ENCODE measurements at regions not wholly inside any gene's neighbourhood (a gene's known extent, or its start where the extent isn't known, plus 50 kb on each side); places are given as distances from the start of the nearest gene placed in this dataset.
"Not testable (repeated sequence)": the region's sequence is repeated elsewhere in the genome, so short reads cannot be mapped to it uniquely, and the experiment has no call there.

DNA sequence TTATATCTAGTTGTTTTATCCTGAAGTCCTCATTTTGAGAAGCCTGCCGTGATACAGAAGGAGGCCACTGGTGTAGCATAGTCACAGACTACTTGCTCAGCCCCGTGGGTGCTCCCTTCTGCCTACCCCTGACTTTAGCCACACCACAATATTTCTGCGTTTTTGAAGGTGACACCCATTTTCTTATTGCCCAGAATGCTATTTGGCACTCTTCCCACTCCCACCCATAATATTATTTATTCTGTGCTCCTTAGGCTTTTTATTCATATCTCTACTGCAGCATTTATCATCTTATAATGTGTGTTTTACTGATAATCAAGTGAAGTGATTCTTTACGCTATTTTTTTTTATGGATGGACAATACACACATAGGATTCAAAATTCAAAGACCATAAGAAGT is 107.3 kb downstream of the OR2B2 start:
- DNase-seq: no peak

DNA sequence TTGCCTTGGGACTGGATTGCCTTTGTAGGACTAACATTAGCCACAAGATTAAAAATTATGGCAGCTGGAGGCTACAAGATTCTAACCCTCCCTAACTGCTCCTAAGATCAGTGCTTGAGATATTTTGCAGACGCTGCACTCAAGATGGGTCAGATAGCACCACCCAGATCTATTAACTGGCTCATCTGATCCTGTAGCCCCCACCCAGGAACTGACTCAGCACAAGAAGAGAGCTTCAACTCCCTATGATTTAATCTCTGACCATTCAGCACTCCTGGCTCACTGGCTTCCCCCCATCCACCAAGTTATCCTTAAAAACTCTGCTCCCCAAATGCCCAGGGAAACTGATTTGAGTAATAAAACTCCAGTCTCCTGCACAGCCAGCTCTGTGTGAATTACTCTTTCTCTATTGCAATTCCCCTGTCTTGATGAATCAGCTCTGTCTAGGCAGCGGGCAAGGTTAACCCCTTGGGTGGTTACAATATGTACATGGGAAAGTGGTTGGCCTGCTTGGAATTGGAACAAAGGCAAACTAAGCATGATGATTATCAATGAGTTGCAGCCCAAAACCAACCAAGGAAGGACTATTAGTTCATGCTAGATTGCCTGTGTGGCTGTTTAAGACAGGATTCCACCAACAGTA is 111.3 kb downstream of the OR2B2 start:
- no peak for DNase-seq

DNA sequence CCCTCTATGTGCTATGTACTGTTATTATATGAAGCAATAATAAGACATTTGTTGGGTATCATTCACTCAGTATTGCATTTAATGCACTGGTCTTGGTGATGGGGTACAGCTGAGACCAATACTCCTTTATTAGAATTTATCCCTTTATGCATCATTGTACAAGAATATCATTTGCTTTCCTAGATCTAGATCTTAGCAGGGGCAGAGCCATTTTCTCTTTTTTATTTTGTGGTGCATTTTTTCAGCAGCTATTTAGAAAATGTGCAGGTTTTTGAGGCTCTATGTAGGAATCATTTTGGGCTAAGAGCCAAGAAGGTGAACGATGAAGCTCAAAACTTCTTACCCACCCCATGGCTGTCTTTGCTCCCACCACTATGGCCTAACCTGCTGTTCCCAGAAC is 114.2 kb downstream of the OR2B2 start:
- DNase-seq: no peak

DNA sequence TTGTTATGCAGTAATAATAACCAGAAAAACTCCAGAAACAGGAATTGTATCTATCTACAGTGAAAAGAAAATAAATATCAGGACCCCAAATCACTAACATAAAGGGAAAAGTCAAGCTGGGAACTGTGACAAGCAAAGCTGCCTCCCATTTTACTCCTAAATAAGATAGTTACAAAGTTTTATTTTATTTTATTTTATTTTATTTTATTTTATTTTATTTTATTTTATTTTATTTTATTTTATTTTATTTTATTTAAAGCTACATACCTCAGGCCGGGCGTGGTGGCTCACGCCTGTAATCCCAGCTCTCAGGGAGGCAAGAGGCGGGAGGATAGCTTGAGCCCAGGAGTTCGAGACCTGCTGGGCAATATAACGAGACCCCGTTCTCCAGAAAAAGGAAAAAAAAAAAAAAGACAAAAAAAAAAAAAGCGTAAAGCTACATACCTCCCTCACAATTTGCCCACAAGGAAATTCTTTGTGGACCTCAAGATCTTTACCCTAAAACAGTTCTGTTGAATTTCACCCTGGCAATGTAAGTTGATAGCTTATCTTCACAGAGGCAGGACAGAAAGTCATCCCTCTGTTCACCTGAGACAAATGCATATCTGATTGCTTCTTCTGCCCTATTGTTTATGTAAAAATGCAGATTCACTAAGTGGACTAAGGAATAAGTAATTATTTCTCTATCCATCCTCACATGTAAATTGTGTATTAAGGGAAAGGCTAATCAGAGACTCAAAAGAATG is 115.3 kb downstream of the OR2B2 start:
- DNase-seq: not testable (repeated sequence)

DNA sequence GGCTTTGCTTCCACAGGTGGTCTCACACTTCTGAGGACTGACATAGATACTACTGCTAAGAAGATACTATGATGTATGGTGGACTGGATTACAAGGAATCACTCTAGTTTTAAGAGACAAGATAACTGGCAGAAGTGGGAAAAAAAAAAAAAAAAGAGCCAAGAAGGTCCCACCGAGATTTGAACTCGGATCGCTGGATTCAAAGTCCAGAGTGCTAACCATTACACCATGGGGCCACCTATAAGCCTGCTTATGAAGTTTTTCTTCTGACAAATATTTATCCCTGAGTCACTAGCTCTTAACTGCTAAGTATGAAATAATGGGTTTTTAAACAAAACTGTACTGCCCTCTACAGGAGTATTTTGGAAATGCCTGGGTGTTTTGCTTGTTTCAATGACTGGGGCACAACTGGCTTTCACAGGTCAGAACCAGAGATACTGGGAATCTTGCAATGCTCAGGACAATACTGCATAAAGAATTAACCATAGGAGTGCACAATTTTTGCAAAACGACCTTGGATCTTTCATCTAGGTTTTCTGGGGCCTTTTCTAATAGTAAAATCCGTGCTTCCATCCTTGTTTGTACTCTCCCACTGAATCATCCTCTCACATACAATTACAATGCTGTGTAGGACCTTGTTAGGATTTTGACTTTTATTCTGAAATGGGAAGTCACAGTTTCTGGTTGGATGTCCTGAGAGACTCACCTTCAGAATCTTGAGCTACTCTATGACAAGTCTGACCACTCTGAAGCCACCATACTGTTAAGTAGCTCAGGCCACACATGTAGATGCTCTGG is 116.3 kb downstream of the OR2B2 start:
- peak; percentile 76 for DNase-seq

DNA sequence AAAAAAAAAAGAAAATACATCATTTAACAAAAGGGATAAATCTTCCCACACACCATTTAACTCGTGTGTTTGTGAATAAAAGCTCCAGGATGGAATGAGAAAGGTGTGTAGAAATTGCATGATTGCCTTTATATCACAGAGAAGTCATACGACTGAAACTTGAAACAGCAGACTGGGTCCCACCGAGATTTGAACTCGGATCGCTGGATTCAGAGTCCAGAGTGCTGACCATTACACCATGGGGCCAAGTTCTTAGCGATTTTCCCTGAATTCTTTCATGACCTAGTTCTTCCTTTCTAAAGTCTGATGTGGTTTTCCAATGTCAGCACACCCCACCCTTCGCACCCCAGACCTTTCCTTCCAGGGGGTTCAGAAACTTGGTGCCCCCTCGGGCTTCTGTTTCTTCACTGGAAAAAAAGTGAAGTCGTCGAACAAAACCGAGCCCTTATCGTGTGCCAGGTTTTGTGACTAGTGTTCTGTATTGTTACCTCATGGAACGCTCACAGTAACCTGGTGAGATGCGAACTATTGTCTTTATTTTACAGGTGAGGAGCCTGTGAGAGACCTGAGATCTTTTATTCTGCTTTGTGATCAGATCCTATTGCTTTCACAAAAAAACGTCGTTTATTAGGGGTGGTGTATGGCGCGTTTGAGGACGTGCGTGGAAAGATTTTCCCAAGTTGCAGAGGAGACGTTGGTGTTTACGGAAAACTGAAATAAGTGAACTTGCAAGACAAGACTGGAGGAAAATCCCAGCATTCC is 120.8 kb downstream of the OR2B2 start:
- peak; percentile 61 for DNase-seq

GRCh38 chr6:27788376-27788775 is 123.8 kb downstream of the OR2B2 start:
- not testable (repeated sequence) for DNase-seq

GRCh38 chr6:27786048-27786447 is 126.1 kb downstream of the OR2B2 start:
- DNase-seq: no peak

DNA sequence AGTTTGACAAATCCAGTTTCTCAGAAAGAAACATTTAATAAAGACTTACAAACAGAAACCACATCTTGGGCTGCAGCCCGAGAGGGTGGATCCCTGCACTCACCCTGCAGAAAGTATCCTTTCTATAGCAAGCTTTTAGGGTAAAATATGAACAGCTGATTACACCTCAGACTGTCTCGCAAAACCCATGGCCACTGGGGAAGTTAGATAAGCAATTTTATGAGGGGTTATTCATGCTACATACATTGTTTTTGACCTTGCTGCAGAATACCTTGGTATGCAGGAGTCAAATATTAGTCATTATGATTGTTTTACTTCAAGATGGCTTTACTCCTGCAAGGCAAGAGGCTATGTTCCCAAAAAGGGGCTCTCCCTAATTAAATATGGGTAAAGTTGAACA is 126.9 kb downstream of the OR2B2 start:
- DNase-seq: no peak

DNA sequence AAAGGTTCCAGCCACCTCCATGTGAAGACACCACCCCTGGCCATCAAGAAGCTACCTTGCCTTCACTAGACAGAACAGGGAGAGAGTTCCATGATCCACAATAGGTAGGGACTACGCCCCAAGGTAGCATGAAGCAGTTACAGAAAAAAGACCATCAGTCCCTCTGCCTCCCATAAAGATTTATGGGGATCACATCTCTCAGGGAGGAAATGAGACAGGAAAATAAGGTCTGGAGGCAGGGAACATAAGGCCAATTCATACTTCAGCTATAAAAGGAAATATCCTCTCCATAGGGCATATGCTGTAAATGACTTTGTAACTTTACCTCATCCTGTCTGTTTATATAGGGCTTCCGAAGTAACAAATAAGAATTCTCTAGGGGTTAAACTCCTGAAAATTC is 129.4 kb downstream of the OR2B2 start:
- no peak for DNase-seq

GRCh38 chr6:27778625-27779417 is 133.4 kb downstream of the OR2B2 start:
- no peak for DNase-seq

DNA sequence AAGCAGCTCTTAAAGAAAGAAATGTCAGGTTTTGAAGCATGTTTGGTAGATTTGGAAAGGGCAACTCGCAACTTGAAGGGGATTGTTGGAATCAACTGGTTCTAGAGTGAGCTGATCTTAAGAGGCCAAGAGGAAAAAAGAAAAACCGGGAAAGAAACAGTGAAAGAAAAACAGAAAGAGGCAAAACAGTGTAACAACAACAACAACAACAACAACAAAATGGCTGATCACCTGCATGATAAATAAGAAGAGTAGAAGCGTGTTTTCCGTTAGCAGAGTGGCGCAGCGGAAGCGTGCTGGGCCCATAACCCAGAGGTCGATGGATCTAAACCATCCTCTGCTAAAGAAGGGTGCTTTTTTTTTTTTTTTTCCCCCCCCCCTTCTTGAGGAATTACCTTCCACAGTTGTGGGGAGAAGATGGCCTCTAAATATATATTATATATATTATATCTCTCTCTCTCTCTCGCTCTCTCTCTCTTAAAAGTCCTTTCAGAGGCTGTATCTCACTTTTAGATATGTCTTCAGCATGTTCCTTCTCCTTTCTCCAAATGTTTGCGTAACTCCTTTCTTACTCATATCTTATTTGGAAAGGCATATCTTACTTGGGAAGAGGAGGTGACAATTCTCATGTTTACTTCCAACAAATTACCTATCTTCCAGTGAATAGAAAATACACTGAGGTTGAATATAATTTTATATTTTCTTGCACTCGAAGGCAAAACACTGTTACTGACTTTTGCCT is 134.4 kb downstream of the OR2B2 start:
- no peak for DNase-seq

- no peak for DNase-seq
Observed at GRCh38 chr6:27777126-27777525, 135.1 kb downstream of the OR2B2 start.

DNA sequence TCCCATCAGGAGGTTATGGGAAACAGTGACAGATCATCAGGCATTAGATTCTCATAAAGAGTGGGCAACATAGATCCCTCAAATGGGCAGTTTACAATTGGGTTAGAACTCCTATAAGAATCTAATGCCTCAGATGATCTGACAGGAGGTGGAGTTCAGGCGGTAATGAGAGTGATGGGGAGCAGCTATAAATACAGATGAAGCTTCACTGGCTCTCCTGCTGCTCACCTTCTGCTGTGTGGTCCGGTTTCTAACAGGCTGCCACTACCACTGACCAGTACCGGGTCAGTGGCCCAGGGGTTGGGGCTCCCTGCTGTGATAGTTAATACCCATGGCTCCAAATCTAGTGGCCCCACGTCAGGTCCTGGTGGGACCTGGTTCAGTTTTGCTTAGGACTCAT is 135.7 kb downstream of the OR2B2 start:
- DNase-seq: no peak

- DNase-seq: no peak
Observed at GRCh38 chr6:27775796-27776184, 136.4 kb downstream of the OR2B2 start.

DNA sequence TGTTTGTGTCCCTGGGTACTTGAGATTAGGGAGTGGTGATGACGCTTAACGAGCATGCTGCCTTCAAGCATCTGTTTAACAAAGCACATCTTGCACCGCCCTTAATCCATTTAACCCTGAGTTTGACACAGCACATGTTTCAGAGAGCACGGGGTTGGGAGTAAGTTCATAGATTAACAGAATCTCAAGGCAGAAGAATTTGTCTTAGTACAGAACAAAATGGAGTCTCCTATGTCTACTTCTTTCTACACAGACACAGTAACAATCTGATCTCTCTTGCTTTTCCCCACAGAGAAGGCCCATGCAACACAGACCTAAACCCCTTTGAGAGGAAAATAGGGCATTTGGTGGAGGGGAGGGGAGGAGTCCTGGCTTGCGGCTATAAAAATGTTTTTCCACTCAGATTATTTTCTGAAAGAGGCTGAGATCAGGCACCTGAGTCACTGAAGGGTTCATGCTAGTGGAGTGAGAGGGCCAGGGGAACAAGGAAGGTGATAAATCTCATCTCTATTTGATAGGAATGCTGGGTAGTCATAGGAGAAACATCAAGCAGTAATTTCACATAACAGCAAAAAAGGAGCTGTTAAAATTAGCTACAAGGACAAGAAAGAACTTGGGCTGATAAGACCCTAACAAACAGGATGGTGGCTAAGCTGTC is 136.9 kb downstream of the OR2B2 start:
- not testable (repeated sequence) for DNase-seq

DNA sequence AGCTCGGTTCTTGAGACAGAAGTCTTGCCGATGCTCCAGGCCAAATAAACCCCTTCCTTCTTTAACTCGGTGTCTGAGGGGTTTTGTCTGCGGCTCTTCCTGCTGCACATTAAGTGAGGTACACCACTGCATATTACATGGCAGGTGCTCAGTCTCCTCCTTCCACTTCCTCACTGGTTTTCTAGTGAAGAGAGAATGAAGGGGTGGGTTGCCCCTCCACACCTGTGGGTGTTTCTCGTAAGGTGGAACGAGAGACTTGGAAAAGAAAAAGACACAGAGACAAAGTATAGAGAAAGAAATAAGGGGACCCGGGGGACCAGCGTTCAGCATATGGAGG is 138.0 kb downstream of the OR2B2 start:
- DNase-seq: not testable (repeated sequence)

DNA sequence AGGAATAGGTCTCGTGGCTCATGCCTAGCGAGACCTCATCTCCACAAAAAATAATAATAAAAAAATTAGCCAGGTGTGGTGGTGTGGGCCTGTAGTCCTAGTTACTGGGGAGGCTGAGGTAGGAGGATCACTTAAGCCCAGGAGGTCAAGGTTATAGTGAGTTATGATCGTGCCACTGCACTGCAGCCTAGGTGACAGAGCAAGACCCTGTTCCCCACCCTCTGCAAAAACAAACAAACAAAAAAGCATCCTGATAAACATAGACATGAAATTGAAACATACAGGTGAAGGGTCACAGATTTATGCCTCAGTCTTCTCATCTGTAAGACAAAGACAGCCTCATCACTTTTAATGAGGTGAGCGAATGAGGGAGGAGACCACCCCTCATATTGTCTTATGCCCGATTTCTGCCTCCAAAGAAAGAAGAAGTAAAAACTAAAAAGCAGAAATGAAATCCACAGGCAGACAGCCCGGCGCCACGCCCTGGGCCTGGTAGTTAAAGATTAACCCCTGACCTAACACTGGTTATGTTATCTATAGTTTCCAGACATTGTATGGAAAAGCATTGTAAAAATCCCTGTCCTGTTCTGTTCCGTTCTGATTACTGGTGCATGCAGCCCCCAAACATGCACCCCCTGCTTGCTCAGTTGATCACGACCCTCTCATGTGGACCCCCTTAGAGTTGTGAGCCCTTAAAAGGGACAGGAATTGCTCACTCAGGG is 138.5 kb downstream of the OR2B2 start:
- not testable (repeated sequence) for DNase-seq

DNA sequence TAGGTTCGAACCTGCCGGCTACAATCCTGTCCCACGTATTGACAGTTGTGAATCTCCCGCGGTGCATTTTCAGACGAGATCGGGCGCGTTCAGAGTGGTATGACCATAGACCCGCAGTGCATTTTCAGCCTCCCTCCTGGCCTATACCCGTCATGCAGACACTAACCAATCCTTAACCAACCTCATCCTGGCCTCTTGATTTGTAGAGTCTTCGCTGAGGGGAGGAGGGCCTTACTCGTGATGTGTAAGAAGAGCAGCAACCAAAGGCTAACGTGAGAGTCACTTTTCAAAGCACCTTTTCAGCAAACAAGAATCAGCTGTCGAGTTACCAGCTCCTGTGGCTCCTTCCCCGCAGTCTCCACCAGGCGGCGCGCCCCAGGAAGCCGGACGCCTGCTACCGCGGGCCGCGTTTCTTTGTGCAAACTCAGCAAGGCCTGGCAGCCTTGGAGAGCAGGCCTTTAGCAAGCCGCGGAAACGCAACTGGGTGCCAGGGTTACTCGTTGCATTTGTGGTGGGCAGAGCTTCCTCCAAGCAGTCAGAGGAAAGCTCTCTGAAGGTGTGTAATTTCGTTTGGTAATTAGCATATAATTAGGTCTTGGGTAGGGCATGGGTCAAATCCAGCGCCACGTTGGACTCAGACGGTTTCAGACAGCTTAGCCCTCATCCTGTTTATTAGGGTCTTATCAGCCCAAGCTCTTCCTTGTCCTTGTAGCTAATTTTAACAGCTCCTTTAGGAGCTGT is 139.8 kb downstream of the OR2B2 start:
- DNase-seq: peak; percentile 56

DNA sequence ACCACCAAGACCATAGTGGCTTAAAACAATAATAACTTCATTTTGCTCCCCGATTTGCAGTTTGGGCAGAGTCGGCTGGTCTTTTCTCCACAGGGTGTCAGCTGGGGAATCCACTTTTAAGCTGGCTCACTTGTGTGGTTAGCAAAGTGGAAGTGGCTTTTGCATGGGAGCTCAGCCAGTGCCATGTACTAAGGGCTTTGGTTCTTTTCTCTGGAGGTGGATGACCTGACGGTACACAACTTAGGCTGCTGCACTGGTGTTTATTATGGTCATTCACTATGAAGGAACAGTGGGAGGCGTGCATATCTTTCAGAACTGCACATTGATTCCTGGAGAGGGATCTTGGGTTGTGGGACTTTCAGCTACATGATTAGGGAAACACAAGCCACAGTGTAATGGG is 141.0 kb downstream of the OR2B2 start:
- no peak for DNase-seq

All from NCI-H526 treated with DMSO at 0.1 percent for 48 hours (cell line).